ENCODE measurements at regions not wholly inside any gene's neighbourhood (a gene's known extent, or its start where the extent isn't known, plus 50 kb on each side); places are given as distances from the start of the nearest gene placed in this dataset.

- H3K9me3 ChIP-seq: peaks cover 15% of the 10 kb centered on the region
- no peaks in the 10 kb centered on the region for H3K9me2 ChIP-seq
Measured at GRCh38 chr2:72043985-72044384, 103.7 kb downstream of the CYP26B1 start.

GRCh38 chr2:72041638-72042111, 106.0 kb downstream of the CYP26B1 start:
- H4K20me1 ChIP-seq (ENCODE audit: insufficient read depth): no peaks in the 10 kb centered on the region
- no peak for DNase-seq
- H3F3A ChIP-seq (replicated peaks; ENCODE audit: insufficient read depth): no peaks in the 10 kb centered on the region
- no peak for TF ChIP-seq EZH2phosphoT487 (IDR thresholded peaks at IDR 0.05; ENCODE audit: borderline replicate concordance, low read depth)
- TF ChIP-seq, protein P1, sequence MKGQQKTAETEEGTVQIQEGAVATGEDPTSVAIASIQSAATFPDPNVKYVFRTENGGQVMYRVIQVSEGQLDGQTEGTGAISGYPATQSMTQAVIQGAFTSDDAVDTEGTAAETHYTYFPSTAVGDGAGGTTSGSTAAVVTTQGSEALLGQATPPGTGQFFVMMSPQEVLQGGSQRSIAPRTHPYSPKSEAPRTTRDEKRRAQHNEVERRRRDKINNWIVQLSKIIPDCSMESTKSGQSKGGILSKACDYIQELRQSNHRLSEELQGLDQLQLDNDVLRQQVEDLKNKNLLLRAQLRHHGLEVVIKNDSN (IDR thresholded peaks at IDR 0.05; ENCODE audit: borderline replicate concordance, low read depth): no peak
- no peak for TF ChIP-seq SIN3A (IDR thresholded peaks at IDR 0.05; ENCODE audit: borderline replicate concordance, low read depth, low read length)
- TF ChIP-seq, protein P2, sequence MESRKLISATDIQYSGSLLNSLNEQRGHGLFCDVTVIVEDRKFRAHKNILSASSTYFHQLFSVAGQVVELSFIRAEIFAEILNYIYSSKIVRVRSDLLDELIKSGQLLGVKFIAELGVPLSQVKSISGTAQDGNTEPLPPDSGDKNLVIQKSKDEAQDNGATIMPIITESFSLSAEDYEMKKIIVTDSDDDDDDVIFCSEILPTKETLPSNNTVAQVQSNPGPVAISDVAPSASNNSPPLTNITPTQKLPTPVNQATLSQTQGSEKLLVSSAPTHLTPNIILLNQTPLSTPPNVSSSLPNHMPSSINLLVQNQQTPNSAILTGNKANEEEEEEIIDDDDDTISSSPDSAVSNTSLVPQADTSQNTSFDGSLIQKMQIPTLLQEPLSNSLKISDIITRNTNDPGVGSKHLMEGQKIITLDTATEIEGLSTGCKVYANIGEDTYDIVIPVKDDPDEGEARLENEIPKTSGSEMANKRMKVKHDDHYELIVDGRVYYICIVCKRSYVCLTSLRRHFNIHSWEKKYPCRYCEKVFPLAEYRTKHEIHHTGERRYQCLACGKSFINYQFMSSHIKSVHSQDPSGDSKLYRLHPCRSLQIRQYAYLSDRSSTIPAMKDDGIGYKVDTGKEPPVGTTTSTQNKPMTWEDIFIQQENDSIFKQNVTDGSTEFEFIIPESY (IDR thresholded peaks at IDR 0.05; ENCODE audit: borderline replicate concordance, low read depth): no peak
- no peak for TF ChIP-seq NRF1 (IDR thresholded peaks at IDR 0.05; ENCODE audit: low read depth, low read length)
- no peak for TF ChIP-seq FOXJ3 (CRISPR knock-in tag; IDR thresholded peaks at IDR 0.05)
- no peak for TF ChIP-seq FOSL2 (IDR thresholded peaks at IDR 0.05; ENCODE audit: borderline replicate concordance, low read depth)
- TF ChIP-seq GATA2 (CRISPR knock-in tag; IDR thresholded peaks at IDR 0.05): no peak
- TF ChIP-seq PBX3 (IDR thresholded peaks at IDR 0.05): no peak
- TF ChIP-seq MEF2A (IDR thresholded peaks at IDR 0.05; ENCODE audit: borderline replicate concordance, low read depth): no peak
- no peak for TF ChIP-seq MXI1 (IDR thresholded peaks at IDR 0.05; ENCODE audit: low read depth, low read length)
- no peak for TF ChIP-seq POLR2AphosphoS5 (IDR thresholded peaks at IDR 0.05; ENCODE audit: low read depth, low read length)
- no peak for TF ChIP-seq GABPA (IDR thresholded peaks at IDR 0.05; ENCODE audit: low read depth)
- no peak for TF ChIP-seq TCF12 (IDR thresholded peaks at IDR 0.05)
- no peak for TF ChIP-seq RAD21 (IDR thresholded peaks at IDR 0.05; ENCODE audit: low read length)

More at GRCh38 chr2:72043985-72044384, 103.7 kb downstream of the CYP26B1 start:
- no peak overlapping the region for H3K9ac ChIP-seq
- H3K27ac ChIP-seq (ENCODE audit: low read depth in 2 of 2, low read length in 1 of 2): no peak overlapping the region
- H3F3A ChIP-seq (replicated peaks; ENCODE audit: insufficient read depth): no peaks in the 10 kb centered on the region
- H3K79me2 ChIP-seq (ENCODE audit: insufficient read depth): no peaks in the 10 kb centered on the region
- no peak for DNase-seq
- H4K20me1 ChIP-seq (ENCODE audit: insufficient read depth): no peaks in the 10 kb centered on the region
- no peak overlapping the region for H3K4me3 ChIP-seq (ENCODE audit: low read depth in 2 of 2, low read length in 1 of 2)
- TF ChIP-seq NRF1 (IDR thresholded peaks at IDR 0.05; ENCODE audit: low read depth, low read length) (no peak), ELF1 (IDR thresholded peaks at IDR 0.05) (no peak), PBX3 (IDR thresholded peaks at IDR 0.05) (no peak), RFX5 (IDR thresholded peaks at IDR 0.05; ENCODE audit: low read length) (no peak), TCF12 (IDR thresholded peaks at IDR 0.05) (no peak), FOSL2 (IDR thresholded peaks at IDR 0.05; ENCODE audit: borderline replicate concordance, low read depth) (no peak), RCOR1 (IDR thresholded peaks at IDR 0.05; ENCODE audit: low read length) (no peak), MEF2A (IDR thresholded peaks at IDR 0.05; ENCODE audit: borderline replicate concordance, low read depth) (no peak), RXRA (IDR thresholded peaks at IDR 0.05; ENCODE audit: borderline replicate concordance, low read depth) (no peak)
- TF ChIP-seq, protein P2 (IDR thresholded peaks at IDR 0.05; ENCODE audit: borderline replicate concordance, low read depth): no peak
- no peak overlapping the region for H3K4me2 ChIP-seq
- no peaks in the 10 kb centered on the region for H3K36me3 ChIP-seq (replicated peaks in 1 of 2; ENCODE audit: control insufficient read depth in 1 of 2, insufficient read depth in 2 of 2, low read length in 1 of 2)
- no peak overlapping the region for H2AFZ ChIP-seq (ENCODE audit: low read depth)
- POLR2A ChIA-PET: no interaction called here
- H3K27me3 ChIP-seq (ENCODE audit: insufficient read depth): no peaks in the 10 kb centered on the region; the same call in 1 of the 2 replicates
- CTCF ChIA-PET: no interaction called here
- no peaks in the 10 kb centered on the region for H3K4me1 ChIP-seq (ENCODE audit: control insufficient read depth in 1 of 2, insufficient read depth in 2 of 2, low read depth in 1 of 2, low read length in 1 of 2)

More at GRCh38 chr2:72041638-72042111, 106.0 kb downstream of the CYP26B1 start:
- ChIA-PET POLR2A (no interaction called here), CTCF (interaction anchor here (1.4 kb wide), 1 partner anchor 704 kb away, joined by 3 read pairs; no protein-coding TSS in a partner anchor)
- Histone ChIP-seq H3K4me1 (ENCODE audit: control insufficient read depth in 1 of 2, insufficient read depth in 2 of 2, low read depth in 1 of 2, low read length in 1 of 2) (no peaks in the 10 kb centered on the region), H3K9me3 (peaks cover 9% of the 10 kb centered on the region), H3K9ac (no peak overlapping the region), H3K36me3 (replicated peaks in 1 of 2; ENCODE audit: control insufficient read depth in 1 of 2, insufficient read depth in 2 of 2, low read length in 1 of 2) (no peaks in the 10 kb centered on the region), H3K9me2 (no peaks in the 10 kb centered on the region), H3K27ac (ENCODE audit: low read depth in 2 of 2, low read length in 1 of 2) (no peak overlapping the region), H3K4me2 (no peak overlapping the region), H3K4me3 (ENCODE audit: low read depth in 2 of 2, low read length in 1 of 2) (no peak overlapping the region), H3K79me2 (ENCODE audit: insufficient read depth) (no peaks in the 10 kb centered on the region), H3K27me3 (ENCODE audit: insufficient read depth) (no peaks in the 10 kb centered on the region; the same call in 1 of the 2 replicates), H2AFZ (ENCODE audit: low read depth) (no peak overlapping the region)
- 21% methylated on average over 4 of the region's 5 CpGs for WGBS (ENCODE audit: low lambda C conversion rate)

Data from SK-N-SH (cell line).